ACC112 (cell line): ENCODE measurements at regions not wholly inside any gene's neighbourhood (a gene's known extent, or its start where the extent isn't known, plus 50 kb on each side); places are given as distances from the start of the nearest gene placed in this dataset.

Experiments used
- H2AFZ ChIP-seq: fragments of 200-600 bp; sonication (generic); one replicate; pipeline ENCODE4 v1.6.0; 2017; ENCODE audit warnings: antibody characterized with exemption, low read length; ENCODE audit not compliant: unreplicated experiment
- H3K27ac ChIP-seq: fragments of 200-600 bp; sonication (generic); 2 replicates; pipeline ENCODE4 v1.5.1; 2014; ENCODE audit warnings: low read depth, mild to moderate bottlenecking, antibody characterized with exemption, low read length, moderate library complexity
- H3K27me3 ChIP-seq: fragments of 200-600 bp; sonication (generic); 2 replicates; pipeline ENCODE4 v1.6.1; 2014; ENCODE audit warnings: mild to moderate bottlenecking, antibody characterized with exemption, low read length, moderate library complexity, mixed read lengths; ENCODE audit not compliant: insufficient read depth
- H3K36me3 ChIP-seq: fragments of 200-600 bp; sonication (generic); 2 replicates; pipeline ENCODE4 v1.6.1; 2016; ENCODE audit warnings: mild to moderate bottlenecking, antibody characterized with exemption, low read length, moderate library complexity, mixed read lengths; ENCODE audit not compliant: insufficient read depth
- H3K4me1 ChIP-seq: fragments of 200-600 bp; sonication (generic); one replicate; pipeline ENCODE4 v1.6.1; 2016; ENCODE audit warnings: low read length, mixed read lengths; ENCODE audit not compliant: insufficient read depth, unreplicated experiment, control insufficient read depth
- H3K4me3 ChIP-seq: fragments of 200-600 bp; sonication (generic); 2 replicates; pipeline ENCODE4 v1.5.1; 2014; ENCODE audit warnings: mild to moderate bottlenecking, low read depth, low read length
- H3K79me2 ChIP-seq: fragments of 200-600 bp; sonication (generic); one replicate; pipeline ENCODE4 v1.6.0; 2016; ENCODE audit warnings: low read length; ENCODE audit not compliant: control insufficient read depth, unreplicated experiment, insufficient read depth

- Histone ChIP-seq H3K36me3 (no peaks in the 10 kb centered on the region), H2AFZ (no peak overlapping the region), H3K79me2 (no peaks in the 10 kb centered on the region), H3K4me1 (peaks cover 15% of the 10 kb centered on the region), H3K27ac (no peak overlapping the region), H3K27me3 (no peaks in the 10 kb centered on the region), H3K4me3 (no peak overlapping the region)
These were observed 296.3 kb downstream of the TNS1 start for GRCh38 chr2:217706513-217706912.

DNA sequence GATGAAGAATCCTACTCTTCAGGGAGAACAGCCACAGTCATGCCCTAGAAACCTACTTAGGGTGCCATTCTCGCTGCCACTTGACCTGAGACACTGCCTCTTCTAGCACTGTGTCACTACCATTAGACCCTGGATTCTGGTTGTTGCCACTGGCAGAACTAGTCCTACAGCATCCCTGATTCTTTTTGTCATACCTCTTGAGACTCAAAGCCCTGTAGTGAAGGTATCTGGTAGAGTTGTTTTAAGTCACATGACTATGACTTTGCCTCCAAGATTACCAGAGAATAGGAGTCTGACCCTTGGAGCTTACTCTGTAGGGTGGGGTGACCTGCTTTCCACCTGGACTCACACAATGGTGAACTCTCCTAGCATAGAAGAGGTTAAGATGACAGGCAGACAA is 296.7 kb downstream of the TNS1 start:
- H3K4me1 ChIP-seq, result peaks cover 15% of the 10 kb centered on the region
- no peak overlapping the region for H3K4me3 ChIP-seq
- no peaks in the 10 kb centered on the region for H3K27me3 ChIP-seq
- no peaks in the 10 kb centered on the region for H3K36me3 ChIP-seq
- no peak overlapping the region for H2AFZ ChIP-seq
- no peaks in the 10 kb centered on the region for H3K79me2 ChIP-seq
- H3K27ac ChIP-seq, result no peak overlapping the region

DNA sequence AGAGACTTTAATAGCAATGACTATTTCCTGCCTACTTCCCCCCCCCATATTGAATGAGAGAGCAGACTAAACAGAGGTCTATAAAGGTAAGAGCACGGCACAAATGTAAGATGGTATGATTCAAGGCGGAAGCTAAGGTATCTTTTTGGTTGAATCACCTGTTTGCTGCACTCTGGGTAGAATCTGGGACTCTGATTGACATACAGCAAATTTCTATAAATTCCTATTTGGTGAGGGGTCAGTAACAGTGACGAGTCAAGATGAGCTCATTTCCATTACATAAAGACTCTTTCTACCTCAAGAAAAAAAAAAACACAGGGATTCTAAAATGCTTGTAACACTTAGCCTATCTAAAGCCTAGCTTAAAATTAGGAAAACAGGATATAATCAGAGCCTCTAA is 297.3 kb downstream of the TNS1 start:
- Histone ChIP-seq H3K27ac (no peak overlapping the region), H2AFZ (no peak overlapping the region), H3K36me3 (no peaks in the 10 kb centered on the region), H3K79me2 (no peaks in the 10 kb centered on the region), H3K27me3 (no peaks in the 10 kb centered on the region), H3K4me3 (no peak overlapping the region), H3K4me1 (peaks cover 15% of the 10 kb centered on the region)

GRCh38 chr2:217703999-217704398 is 298.8 kb downstream of the TNS1 start:
- peaks cover 12% of the 10 kb centered on the region for H3K4me1 ChIP-seq
- no peaks in the 10 kb centered on the region for H3K27me3 ChIP-seq
- H3K4me3 ChIP-seq, result no peak overlapping the region
- no peaks in the 10 kb centered on the region for H3K36me3 ChIP-seq
- H3K27ac ChIP-seq, result no peak overlapping the region
- H2AFZ ChIP-seq, result no peak overlapping the region
- no peaks in the 10 kb centered on the region for H3K79me2 ChIP-seq

DNA sequence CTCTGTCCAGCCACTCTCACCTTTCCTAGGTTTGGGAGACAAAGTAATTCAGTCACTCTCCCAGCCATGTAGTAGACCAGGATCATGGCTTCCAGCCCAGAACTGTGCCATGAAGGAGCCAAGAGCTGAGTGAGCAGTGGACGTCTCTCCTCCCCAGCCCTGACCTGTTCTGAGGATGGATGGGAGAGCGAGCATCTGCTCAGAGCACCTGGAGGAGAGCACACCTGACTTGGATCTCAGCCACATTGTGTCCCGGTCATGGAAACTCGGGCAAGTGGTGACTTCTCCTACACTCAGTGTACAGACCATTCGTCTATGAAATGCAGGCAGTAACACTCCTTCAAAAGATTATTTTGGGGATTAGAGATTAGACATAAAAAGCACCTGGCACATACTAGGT is 299.7 kb downstream of the TNS1 start:
- H3K4me1 ChIP-seq, result peaks cover 12% of the 10 kb centered on the region

GRCh38 chr2:217701622-217702021 is 301.2 kb downstream of the TNS1 start:
- Histone ChIP-seq H2AFZ (no peak overlapping the region), H3K27me3 (no peaks in the 10 kb centered on the region), H3K27ac (no peak overlapping the region), H3K36me3 (no peaks in the 10 kb centered on the region), H3K4me1 (peaks cover 1% of the 10 kb centered on the region), H3K4me3 (no peak overlapping the region), H3K79me2 (no peaks in the 10 kb centered on the region)

More for the DNA sequence above, 299.7 kb downstream of the TNS1 start:
- Histone ChIP-seq H3K4me3 (no peak overlapping the region), H3K27me3 (no peaks in the 10 kb centered on the region), H2AFZ (no peak overlapping the region), H3K79me2 (no peaks in the 10 kb centered on the region), H3K36me3 (no peaks in the 10 kb centered on the region), H3K27ac (no peak overlapping the region)

DNA sequence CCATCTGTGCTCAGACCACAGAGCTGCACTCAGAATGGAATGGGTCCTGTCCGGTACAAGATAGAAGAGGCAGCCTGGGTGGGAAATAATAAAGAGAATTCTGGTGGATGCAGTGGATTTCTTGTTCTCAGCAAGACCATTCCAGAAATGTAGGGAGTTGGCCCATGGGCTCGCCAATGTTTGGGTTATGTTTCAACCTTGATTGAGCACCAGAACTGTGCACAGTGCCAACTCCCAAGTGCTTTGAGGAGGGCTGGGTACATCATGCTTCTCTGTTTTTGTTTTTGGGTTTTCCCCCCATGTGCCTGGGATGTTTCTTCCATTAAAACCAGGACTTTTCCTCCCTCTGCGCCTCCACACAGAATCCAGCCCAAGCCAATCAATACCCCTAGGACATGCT is 304.1 kb downstream of the TNS1 start:
- Histone ChIP-seq H3K36me3 (no peaks in the 10 kb centered on the region), H3K79me2 (no peaks in the 10 kb centered on the region), H3K27me3 (no peaks in the 10 kb centered on the region)

DNA sequence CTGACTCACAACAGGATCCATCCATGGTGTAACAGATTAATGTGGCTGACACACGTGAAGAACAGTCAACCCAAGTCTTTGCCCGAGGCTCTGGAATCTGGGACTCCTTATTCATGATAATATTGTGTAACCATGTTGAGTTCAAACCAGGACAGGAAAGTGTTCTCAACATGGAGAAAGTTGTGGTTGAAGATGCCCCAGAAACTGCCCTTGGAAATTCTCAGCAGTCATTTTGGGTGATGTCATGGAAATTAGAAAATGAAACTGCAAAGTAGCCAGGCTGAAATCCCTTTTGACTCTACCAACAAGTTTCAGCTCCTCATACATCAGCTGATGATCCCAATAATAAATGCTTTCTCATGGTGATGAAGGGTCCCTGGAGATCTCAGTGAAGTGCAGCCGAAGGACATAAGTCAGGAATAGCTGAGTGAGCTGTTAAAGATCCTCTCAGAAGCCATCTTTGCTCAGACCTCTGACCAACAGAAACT is 307.7 kb downstream of the TNS1 start:
- Histone ChIP-seq H3K4me1 (peaks cover 24% of the 10 kb centered on the region), H3K79me2 (no peaks in the 10 kb centered on the region), H3K36me3 (no peaks in the 10 kb centered on the region), H2AFZ (peak overlapping the region; percentile 43), H3K27me3 (no peaks in the 10 kb centered on the region), H3K4me3 (peak overlapping the region; percentile 19; the same call in 1 of the 2 replicates), H3K27ac (peak overlapping the region; percentile 91)

More for the DNA sequence above, 304.1 kb downstream of the TNS1 start:
- Histone ChIP-seq H3K27ac (no peak overlapping the region), H2AFZ (no peak overlapping the region), H3K4me3 (no peak overlapping the region), H3K4me1 (peaks cover 15% of the 10 kb centered on the region)

DNA sequence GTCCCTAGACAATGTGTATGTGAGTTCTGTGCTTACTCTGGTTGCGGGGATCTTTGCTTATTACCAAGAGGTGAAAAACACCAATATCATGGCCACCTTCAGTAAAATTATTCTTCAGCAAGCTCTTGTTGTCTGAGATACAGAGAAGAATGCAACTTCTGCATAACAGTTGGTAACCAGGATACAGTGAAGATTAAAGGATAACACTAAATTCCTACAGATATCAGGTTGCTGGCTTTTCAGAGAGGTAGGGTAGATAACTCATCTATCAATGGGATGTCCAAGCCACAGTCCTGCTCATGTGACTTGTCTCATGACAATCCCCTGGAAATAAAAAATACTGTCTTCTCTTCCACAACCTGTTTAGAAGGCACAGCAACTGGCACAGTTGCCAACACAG is 308.5 kb downstream of the TNS1 start:
- peaks cover 24% of the 10 kb centered on the region for H3K4me1 ChIP-seq
- H3K4me3 ChIP-seq, result peak overlapping the region; percentile 19; the same call in 1 of the 2 replicates
- no peaks in the 10 kb centered on the region for H3K36me3 ChIP-seq
- H3K27ac ChIP-seq, result peak overlapping the region; percentile 91
- H2AFZ ChIP-seq, result no peak overlapping the region
- H3K27me3 ChIP-seq, result no peaks in the 10 kb centered on the region
- no peaks in the 10 kb centered on the region for H3K79me2 ChIP-seq

DNA sequence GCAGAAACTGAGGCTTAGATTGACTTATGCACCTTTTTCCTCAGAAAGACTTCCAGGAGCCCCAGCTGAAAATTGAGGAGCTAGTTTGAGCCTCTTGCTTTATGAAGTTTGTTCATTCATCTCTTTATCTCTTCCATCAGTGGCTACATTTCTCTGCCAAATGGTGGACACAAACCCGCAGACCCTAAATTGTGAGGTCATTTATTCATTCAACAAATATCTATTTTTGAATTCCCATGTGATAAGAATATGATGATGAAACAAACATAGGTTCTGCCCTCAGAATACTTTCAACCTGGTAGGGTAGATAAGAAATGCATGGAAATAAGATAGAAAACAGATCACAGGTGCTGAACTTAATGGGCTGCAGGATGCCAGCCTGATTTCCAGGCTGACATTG is 309.4 kb downstream of the TNS1 start:
- no peaks in the 10 kb centered on the region for H3K36me3 ChIP-seq
- peaks cover 24% of the 10 kb centered on the region for H3K4me1 ChIP-seq
- H3K4me3 ChIP-seq, result no peak overlapping the region
- H3K27me3 ChIP-seq, result no peaks in the 10 kb centered on the region
- no peak overlapping the region for H2AFZ ChIP-seq
- H3K27ac ChIP-seq, result no peak overlapping the region
- H3K79me2 ChIP-seq, result no peaks in the 10 kb centered on the region

GRCh38 chr2:217691920-217692666 is 310.7 kb downstream of the TNS1 start:
- Histone ChIP-seq H3K27me3 (no peaks in the 10 kb centered on the region), H3K4me3 (no peak overlapping the region)

More at GRCh38 chr2:217691920-217692666, 310.7 kb downstream of the TNS1 start:
- H3K27ac ChIP-seq, result peak overlapping the region; percentile 19; the same call in 1 of the 2 replicates
- peaks cover 24% of the 10 kb centered on the region for H3K4me1 ChIP-seq
- no peaks in the 10 kb centered on the region for H3K36me3 ChIP-seq
- no peaks in the 10 kb centered on the region for H3K79me2 ChIP-seq
- H2AFZ ChIP-seq, result no peak overlapping the region
